ENCODE measurements at regions not wholly inside any gene's neighbourhood (a gene's known extent, or its start where the extent isn't known, plus 50 kb on each side); places are given as distances from the start of the nearest gene placed in this dataset.

DNA sequence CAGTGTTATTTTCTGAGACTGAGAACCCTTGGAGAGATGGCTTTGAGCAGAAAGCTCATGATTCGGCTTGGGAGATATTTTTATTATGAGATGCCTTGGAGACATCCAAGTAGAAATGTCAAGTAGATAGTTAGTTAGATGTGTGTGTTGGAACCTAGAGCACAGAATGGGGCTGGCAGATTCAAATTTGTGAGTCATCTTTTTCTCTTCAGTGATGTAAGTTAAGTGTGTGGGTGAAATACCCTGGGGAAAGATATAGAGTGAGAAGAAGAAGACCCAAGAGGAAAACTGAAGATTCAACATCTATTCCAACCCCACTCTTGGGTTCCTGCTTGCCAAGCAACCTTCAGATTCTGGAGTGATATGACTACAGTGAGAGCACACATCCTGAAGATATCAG lies 580.8 kb upstream of the AMOT start:
- TF ChIP-seq, protein P1, sequence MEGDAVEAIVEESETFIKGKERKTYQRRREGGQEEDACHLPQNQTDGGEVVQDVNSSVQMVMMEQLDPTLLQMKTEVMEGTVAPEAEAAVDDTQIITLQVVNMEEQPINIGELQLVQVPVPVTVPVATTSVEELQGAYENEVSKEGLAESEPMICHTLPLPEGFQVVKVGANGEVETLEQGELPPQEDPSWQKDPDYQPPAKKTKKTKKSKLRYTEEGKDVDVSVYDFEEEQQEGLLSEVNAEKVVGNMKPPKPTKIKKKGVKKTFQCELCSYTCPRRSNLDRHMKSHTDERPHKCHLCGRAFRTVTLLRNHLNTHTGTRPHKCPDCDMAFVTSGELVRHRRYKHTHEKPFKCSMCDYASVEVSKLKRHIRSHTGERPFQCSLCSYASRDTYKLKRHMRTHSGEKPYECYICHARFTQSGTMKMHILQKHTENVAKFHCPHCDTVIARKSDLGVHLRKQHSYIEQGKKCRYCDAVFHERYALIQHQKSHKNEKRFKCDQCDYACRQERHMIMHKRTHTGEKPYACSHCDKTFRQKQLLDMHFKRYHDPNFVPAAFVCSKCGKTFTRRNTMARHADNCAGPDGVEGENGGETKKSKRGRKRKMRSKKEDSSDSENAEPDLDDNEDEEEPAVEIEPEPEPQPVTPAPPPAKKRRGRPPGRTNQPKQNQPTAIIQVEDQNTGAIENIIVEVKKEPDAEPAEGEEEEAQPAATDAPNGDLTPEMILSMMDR (IDR thresholded peaks at IDR 0.05), result no peak
- TF ChIP-seq POLR2A (IDR thresholded peaks at IDR 0.05) (no peak), POLR2AphosphoS5 (IDR thresholded peaks at IDR 0.05) (no peak)

All from prostate gland (tissue), 2 donors.